BJ (cell line): ENCODE measurements at regions not wholly inside any gene's neighbourhood (a gene's known extent, or its start where the extent isn't known, plus 50 kb on each side); places are given as distances from the start of the nearest gene placed in this dataset.

ENCODE experiments used
- CTCF ChIA-PET: fragments of 350-600 bp; formaldehyde crosslinking; extraction: SDS; loops from one replicate; lab custom pipeline; 2021; ENCODE audit warnings: antibody characterized with exemption, inconsistent platforms; lab: Yijun Ruan, JAX
- POLR2A ChIA-PET: fragments of 300-600 bp; sonication (Branson Sonifier 250); formaldehyde crosslinking; extraction: SDS; loops from one replicate; lab custom pipeline; 2021; ENCODE audit warnings: antibody characterized with exemption; lab: Charles Lee
- DNase-seq: peaks from one replicate; pipeline ENCODE4 v3.0.0-alpha.2; 2011; ENCODE audit warnings: low read depth
- H3K27me3 ChIP-seq: 2 replicates; pipeline ENCODE4 v1.6.0; 2011; ENCODE audit warnings: low read length; ENCODE audit not compliant: control insufficient read depth, insufficient read depth
- H3K36me3 ChIP-seq: 2 replicates; pipeline ENCODE4 v1.5.1; 2011; ENCODE audit warnings: low read length; ENCODE audit not compliant: control insufficient read depth, insufficient read depth
- H3K4me3 ChIP-seq: 2 replicates; pipeline ENCODE4 v1.5.1; 2011; ENCODE audit warnings: low read depth, mild to moderate bottlenecking, control low read depth, low read length
- CTCF ChIP-seq: IDR thresholded peaks from 2 replicates; pipeline ENCODE4 v1.5.1; 2011; ENCODE audit warnings: low read depth, mild to moderate bottlenecking, control low read depth, inconsistent platforms, low read length, moderate library complexity; ENCODE audit not compliant: insufficient read depth

- ChIA-PET CTCF (no interaction called here), POLR2A (no interaction called here)
- DNase-seq = no peak
- Histone ChIP-seq H3K27me3 (no peaks in the 10 kb centered on the region), H3K4me3 (no peak overlapping the region), H3K36me3 (no peaks in the 10 kb centered on the region)
- no peak for TF ChIP-seq CTCF
These were observed 348.7 kb upstream of the NFE2L3 start for GRCh38 chr7:25803117-25803887.

GRCh38 chr7:25804154-25804553, 347.8 kb upstream of the NFE2L3 start:
- no peaks in the 10 kb centered on the region for H3K36me3 ChIP-seq
- ChIA-PET POLR2A (no interaction called here), CTCF (no interaction called here)
- no peak for DNase-seq
- no peak overlapping the region for H3K4me3 ChIP-seq
- TF ChIP-seq CTCF = no peak
- no peaks in the 10 kb centered on the region for H3K27me3 ChIP-seq

GRCh38 chr7:25805027-25805687, 346.8 kb upstream of the NFE2L3 start:
- CTCF ChIA-PET = interaction anchor here (1.1 to 1.7 kb wide), 2 partner anchors 10 to 239 kb away, joined by 3 read pairs; no protein-coding TSS in a partner anchor
- Histone ChIP-seq H3K36me3 (no peaks in the 10 kb centered on the region), H3K4me3 (no peak overlapping the region), H3K27me3 (no peaks in the 10 kb centered on the region)
- TF ChIP-seq CTCF = no peak
- POLR2A ChIA-PET = interaction anchor here (0.6 kb wide), 1 partner anchor 30 kb away, joined by 5 read pairs; no protein-coding TSS in a partner anchor
- no peak for DNase-seq

GRCh38 chr7:25807086-25807611, 344.8 kb upstream of the NFE2L3 start:
- H3K27me3 ChIP-seq = no peaks in the 10 kb centered on the region; the same call in 1 of the 2 replicates
- no peak for TF ChIP-seq CTCF
- no peak overlapping the region for H3K4me3 ChIP-seq
- no peak for DNase-seq
- CTCF ChIA-PET = no interaction called here
- H3K36me3 ChIP-seq = no peaks in the 10 kb centered on the region
- POLR2A ChIA-PET = no interaction called here

- no peak for TF ChIP-seq CTCF
- no peak for DNase-seq
- H3K36me3 ChIP-seq = no peaks in the 10 kb centered on the region
- ChIA-PET CTCF (no interaction called here), POLR2A (no interaction called here)
- no peaks in the 10 kb centered on the region; the same call in 1 of the 2 replicates for H3K27me3 ChIP-seq
- H3K4me3 ChIP-seq = no peak overlapping the region
These were observed 342.6 kb upstream of the NFE2L3 start for GRCh38 chr7:25809441-25809840.
